CD4-positive, alpha-beta T cell (primary cell): ENCODE measurements at regions not wholly inside any gene's neighbourhood (a gene's known extent, or its start where the extent isn't known, plus 50 kb on each side); places are given as distances from the start of the nearest gene placed in this dataset.

Source experiments
- ATAC-seq: fragments of 200-7000 bp; cut with Tn5 transposase; one replicate; pipeline ENCODE4 v1.10.0; 2022; ENCODE audit warnings: mild to moderate bottlenecking; ENCODE audit not compliant: poor library complexity
- CTCF ChIA-PET: fragments of 350-600 bp; sonication (Branson Sonifier 250); formaldehyde crosslinking; loops from one replicate; lab custom pipeline; 2021; ENCODE audit warnings: antibody characterized with exemption, inconsistent platforms; lab: Charles Lee
- POLR2A ChIA-PET: fragments of 350-600 bp; sonication (Branson Sonifier 250); formaldehyde crosslinking; loops from one replicate; lab custom pipeline; 2021; ENCODE audit warnings: antibody characterized with exemption, inconsistent platforms; lab: Charles Lee
- DNase-seq, 14 experiments: peaks; one replicate each; pipeline ENCODE4 v3.0.0-alpha.2; 2013 to 2020; ENCODE audit warnings: mixed read lengths in 2 of 14
- H3K27ac ChIP-seq, 2 donors: one replicate each; pipeline versions ENCODE4 v1.5.1 to v1.7.0; 2013; ENCODE audit warnings: low read length in 2 of 2, low read depth in 1 of 2, mild to moderate bottlenecking in 1 of 2
- H3K27me3 ChIP-seq, 2 experiments: 1 replicate in 1 of 2; 2 replicates in 1 of 2; pipeline versions ENCODE4 v1.6.1 to v1.7.0; 2013; ENCODE audit warnings: low read length in 2 of 2, control low read depth in 1 of 2, mild to moderate bottlenecking in 1 of 2, moderate library complexity in 1 of 2; ENCODE audit not compliant: insufficient read depth in 2 of 2, control insufficient read depth in 1 of 2
- H3K36me3 ChIP-seq: one replicate; pipeline ENCODE4 v1.6.1; 2013; ENCODE audit warnings: low read length, control low read depth; ENCODE audit not compliant: insufficient read depth
- H3K4me1 ChIP-seq: one replicate; pipeline ENCODE4 v1.6.1; 2013; ENCODE audit warnings: low read length, control low read depth; ENCODE audit not compliant: insufficient read depth
- H3K4me3 ChIP-seq: one replicate; pipeline ENCODE4 v1.5.1; 2013; ENCODE audit warnings: mild to moderate bottlenecking, low read length, moderate library complexity
- H3K9me3 ChIP-seq, 2 experiments: 1 replicate in 1 of 2; 2 replicates in 1 of 2; pipeline versions ENCODE4 v1.6.1 to v1.7.0; 2013; ENCODE audit warnings: low read length in 2 of 2, mild to moderate bottlenecking in 2 of 2, control low read depth in 1 of 2, moderate library complexity in 1 of 2; ENCODE audit not compliant: control insufficient read depth in 1 of 2, insufficient read depth in 1 of 2
- H3K27ac Mint-ChIP-seq: one replicate; pipeline ENCODE4 v1.8.0; 2020; ENCODE audit warnings: mixed read lengths
- H3K27me3 Mint-ChIP-seq: one replicate; pipeline ENCODE4 v1.8.0; 2021; ENCODE audit warnings: mixed read lengths
- H3K36me3 Mint-ChIP-seq: one replicate; pipeline ENCODE4 v1.8.0; 2021; ENCODE audit warnings: low read depth, mixed read lengths
- H3K4me1 Mint-ChIP-seq: one replicate; pipeline ENCODE4 v1.8.0; 2021; ENCODE audit warnings: low read depth, mixed read lengths
- H3K4me3 Mint-ChIP-seq: one replicate; pipeline ENCODE4 v1.8.0; 2020; ENCODE audit warnings: mild to moderate bottlenecking, mixed read lengths
- H3K9me3 Mint-ChIP-seq: one replicate; pipeline ENCODE4 v1.8.0; 2020; ENCODE audit warnings: mixed read lengths
- CTCF ChIP-seq: fragments of 200-600 bp; IDR thresholded peaks from one replicate; pipeline ENCODE4 v1.8.0; 2022; ENCODE audit warnings: antibody characterized with exemption, mild to moderate bottlenecking
- intact Hi-C, 2 experiments: fragments of 100-400 bp; cut with DNase I in 1 of 2; cut with micrococcal nuclease in 1 of 2; formaldehyde crosslinking; loops; one replicate each; pipeline versions ENCODE4 v1.15.1 to v1.9.0; 2023 to 2025; cut with DNase I, micrococcal nuclease

- ChIA-PET POLR2A (interaction anchor here (0.7 kb wide), 1 partner anchor 11 kb away, joined by 3 read pairs; no protein-coding TSS in a partner anchor), CTCF (no interaction called here)
- TF ChIP-seq CTCF, result no peak
- H3K36me3 Mint-ChIP-seq, result no peaks in the 10 kb centered on the region
- peaks cover 4% of the 10 kb centered on the region for H3K9me3 Mint-ChIP-seq
- no peak overlapping the region for H3K27ac Mint-ChIP-seq
- Histone ChIP-seq H3K27me3 (no peaks in the 10 kb centered on the region), H3K27ac (no peak overlapping the region), H3K4me3 (no peak overlapping the region), H3K36me3 (no peaks in the 10 kb centered on the region), H3K9me3 (peaks cover 0 to 12% of the 10 kb centered on the region in 2 experiments), H3K4me1 (no peaks in the 10 kb centered on the region)
- intact Hi-C loops, result no loop called here
- no peaks in the 10 kb centered on the region for H3K4me1 Mint-ChIP-seq
- no peak for ATAC-seq
- H3K4me3 Mint-ChIP-seq, result no peak overlapping the region
- DNase-seq, result no peak
- H3K27me3 Mint-ChIP-seq, result no peaks in the 10 kb centered on the region
Measured at GRCh38 chr5:110017854-110018253, 328.1 kb downstream of the MAN2A1 start.

GRCh38 chr5:110018509-110018908 is 328.8 kb downstream of the MAN2A1 start:
- Histone ChIP-seq H3K9me3 (peaks cover 0 to 12% of the 10 kb centered on the region in 2 experiments), H3K36me3 (no peaks in the 10 kb centered on the region), H3K27me3 (no peaks in the 10 kb centered on the region), H3K4me3 (no peak overlapping the region), H3K27ac (no peak overlapping the region), H3K4me1 (no peaks in the 10 kb centered on the region)
- Mint-ChIP-seq H3K9me3 (peaks cover 4% of the 10 kb centered on the region), H3K4me3 (no peak overlapping the region), H3K27me3 (no peaks in the 10 kb centered on the region), H3K36me3 (no peaks in the 10 kb centered on the region), H3K27ac (no peak overlapping the region), H3K4me1 (no peaks in the 10 kb centered on the region)
- TF ChIP-seq CTCF, result no peak
- DNase-seq (no peak), ATAC-seq (no peak)
- ChIA-PET POLR2A (no interaction called here), CTCF (no interaction called here)
- intact Hi-C loops, result no loop called here

GRCh38 chr5:110019119-110019518 is 329.4 kb downstream of the MAN2A1 start:
- Histone ChIP-seq H3K27me3 (no peaks in the 10 kb centered on the region), H3K4me3 (no peak overlapping the region), H3K9me3 (peaks cover 0 to 12% of the 10 kb centered on the region in 2 experiments), H3K36me3 (no peaks in the 10 kb centered on the region), H3K4me1 (no peaks in the 10 kb centered on the region), H3K27ac (no peak overlapping the region)
- ChIA-PET CTCF (no interaction called here), POLR2A (no interaction called here)
- Mint-ChIP-seq H3K4me3 (no peak overlapping the region), H3K27ac (no peak overlapping the region), H3K36me3 (no peaks in the 10 kb centered on the region), H3K27me3 (no peaks in the 10 kb centered on the region), H3K4me1 (no peaks in the 10 kb centered on the region), H3K9me3 (peaks cover 4% of the 10 kb centered on the region)
- no peak for TF ChIP-seq CTCF
- intact Hi-C loops, result no loop called here
- no peak for ATAC-seq
- no peak for DNase-seq
